NCI-H128 (cell line): ENCODE measurements at regions not wholly inside any gene's neighbourhood (a gene's known extent, or its start where the extent isn't known, plus 50 kb on each side); places are given as distances from the start of the nearest gene placed in this dataset.
A peak's percentile ranks its signal among the peaks of the same experiment; 100 is the strongest.
"Not testable (repeated sequence)": the region's sequence is repeated elsewhere in the genome, so short reads cannot be mapped to it uniquely, and the experiment has no call there.

Experiments
- DNase-seq: peaks from one replicate; lab custom pipeline; 2025; ENCODE audit not compliant: unreplicated experiment; lab: John Stamatoyannopoulos, UW

DNA sequence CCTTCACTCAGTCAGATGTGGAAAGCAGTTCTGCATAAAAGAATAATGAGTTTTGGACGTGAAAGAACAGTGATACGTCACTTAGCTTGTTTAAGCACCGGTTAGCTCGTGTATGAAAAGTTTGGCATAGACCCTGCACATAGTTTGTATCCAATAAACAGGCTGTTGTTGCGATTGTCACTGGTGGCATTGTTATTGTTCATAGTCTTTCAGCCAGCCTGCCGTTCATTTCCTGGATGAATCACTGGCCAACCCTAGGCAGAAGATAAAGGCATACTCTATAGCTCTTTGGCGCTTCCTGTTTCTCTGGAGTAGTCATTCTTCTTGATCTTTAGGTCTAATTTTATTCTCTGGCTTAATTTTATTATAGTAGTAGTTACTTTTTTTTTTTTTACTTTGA lies 57.8 kb upstream of the ANKRD30A start:
- no peak for DNase-seq

DNA sequence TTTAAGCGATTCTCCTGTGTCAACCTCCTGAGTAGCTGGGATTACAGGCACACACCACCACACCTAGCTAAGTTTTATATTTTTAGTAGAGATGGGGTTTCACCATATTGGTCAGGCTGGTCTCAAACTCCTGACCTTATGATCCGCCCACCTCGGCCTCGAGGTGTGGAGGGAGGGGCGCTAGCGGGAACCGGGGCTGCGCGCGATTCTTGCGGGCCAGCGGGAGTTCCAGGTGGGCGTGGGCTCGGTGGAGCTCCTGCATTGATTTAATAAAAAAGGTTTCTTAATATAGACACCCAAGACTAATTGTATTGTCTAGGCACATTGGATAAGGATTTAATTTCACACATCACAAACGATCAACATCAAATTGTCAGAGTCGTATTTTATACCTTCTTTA lies 63.1 kb upstream of the ANKRD30A start:
- DNase-seq, result not testable (repeated sequence)

DNA sequence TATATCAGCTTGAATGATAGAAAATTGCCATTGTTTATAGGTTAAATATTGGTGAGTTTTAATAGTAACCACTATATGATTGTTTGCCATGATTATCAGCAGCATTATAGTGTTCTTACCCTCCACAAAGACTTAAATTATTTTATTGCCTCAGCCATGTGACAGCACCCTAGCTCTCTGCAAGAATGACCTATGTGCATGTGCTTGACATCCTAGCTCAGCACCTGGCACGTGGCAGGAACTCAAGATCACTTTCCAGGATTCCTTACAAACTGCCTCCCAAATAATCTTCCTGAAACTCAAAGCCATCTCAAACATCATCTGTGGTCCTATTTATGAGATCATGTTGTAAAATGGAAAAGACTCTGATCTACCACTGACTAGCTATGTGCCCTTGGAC lies 68.1 kb upstream of the ANKRD30A start:
- no peak for DNase-seq

DNA sequence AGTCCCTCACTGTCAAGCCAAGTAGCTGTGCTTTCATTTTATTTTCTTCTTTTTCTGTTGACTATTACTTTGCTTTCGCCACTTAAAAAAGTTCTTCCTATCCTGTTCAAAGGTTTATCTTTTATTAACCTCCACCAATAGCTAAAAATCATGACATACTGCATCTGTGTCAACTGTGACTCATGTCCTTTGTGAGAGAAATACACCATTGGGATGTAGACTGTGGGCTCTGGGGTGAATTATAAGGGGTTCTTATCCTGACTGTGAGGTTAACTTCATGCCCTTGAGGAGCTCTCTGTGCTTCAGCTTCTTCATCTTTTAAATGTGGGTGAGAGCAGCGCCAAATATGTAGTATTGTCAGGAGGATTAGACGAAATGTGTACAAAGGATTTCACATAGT lies 71.9 kb upstream of the ANKRD30A start:
- DNase-seq, result no peak

DNA sequence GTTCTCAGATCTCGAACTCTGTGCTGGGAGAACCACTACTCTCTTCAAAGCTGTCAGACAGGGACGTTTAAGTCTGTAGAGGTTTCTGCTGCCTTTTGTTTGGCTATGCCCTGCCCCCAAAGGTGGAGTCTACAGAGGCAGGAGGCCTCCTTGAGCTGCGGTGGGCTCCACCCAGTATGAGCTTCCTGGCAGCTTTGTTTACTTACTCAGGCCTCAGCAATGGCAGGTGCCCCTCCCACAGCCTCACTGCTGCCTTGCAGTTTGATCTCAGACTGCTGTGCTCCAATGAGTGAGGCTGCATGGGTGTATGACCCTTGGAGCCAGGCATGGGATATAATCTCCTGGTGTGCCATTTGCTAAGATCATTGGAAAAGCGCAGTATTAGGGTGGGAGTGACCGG lies 75.4 kb upstream of the ANKRD30A start:
- not testable (repeated sequence) for DNase-seq

DNA sequence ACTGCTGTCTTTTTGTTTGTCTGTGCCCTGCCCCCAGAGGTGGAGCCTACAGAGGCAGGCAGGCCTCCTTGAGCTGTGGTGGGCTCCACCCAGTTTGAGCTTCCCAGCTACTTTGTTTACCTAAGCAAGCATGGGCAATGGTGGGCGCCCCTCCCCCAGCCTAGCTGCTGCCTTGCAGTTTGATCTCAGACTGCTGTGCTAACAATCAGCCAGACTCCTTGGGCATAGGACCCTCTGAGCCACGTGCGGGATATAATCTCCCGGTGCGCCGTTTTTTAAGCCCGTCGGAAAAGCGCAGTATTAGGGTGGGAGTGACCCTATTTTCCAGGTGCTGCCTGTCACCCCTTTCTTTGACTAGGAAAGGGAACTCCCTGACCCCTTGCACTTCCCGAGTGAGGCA lies 81.1 kb upstream of the ANKRD30A start:
- not testable (repeated sequence) for DNase-seq

DNA sequence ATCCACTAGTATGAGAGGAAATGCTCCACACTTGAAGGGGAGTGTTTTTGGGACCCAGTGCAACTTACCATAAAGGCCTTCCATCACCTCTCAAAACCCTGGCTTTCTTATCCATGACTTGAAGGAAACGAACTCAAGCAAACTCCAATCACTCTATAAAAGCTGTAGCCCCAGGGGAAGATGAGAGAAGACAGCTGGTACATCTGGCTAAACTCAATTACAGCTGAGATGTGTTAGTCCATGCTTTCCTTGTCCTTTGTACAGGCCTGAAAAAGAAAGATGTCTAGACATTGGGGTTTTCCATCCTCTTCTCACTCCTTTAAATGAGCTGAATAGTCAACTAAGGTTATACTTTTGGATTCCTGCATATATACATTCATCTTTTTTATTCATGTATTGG lies 89.5 kb upstream of the ANKRD30A start:
- no peak for DNase-seq

DNA sequence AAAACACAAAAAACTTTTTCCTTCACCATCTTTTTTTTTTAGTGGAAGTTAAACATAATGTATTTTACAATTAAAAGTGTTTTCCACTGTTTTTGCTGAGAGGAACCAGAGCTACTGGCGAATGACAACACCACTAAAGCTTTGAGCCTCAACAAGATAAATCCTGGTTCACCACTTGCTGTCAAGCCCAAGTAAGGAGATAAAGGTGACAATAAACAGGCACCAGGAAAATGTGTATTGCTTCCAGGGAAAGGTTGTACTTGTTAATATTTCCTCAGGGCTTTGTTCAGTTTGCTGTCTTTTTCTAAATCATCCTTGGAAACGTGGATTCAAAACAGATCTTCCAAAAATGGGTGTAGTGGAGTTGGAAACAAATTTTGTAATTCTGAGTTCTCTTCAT lies 109.9 kb upstream of the ANKRD30A start:
- no peak for DNase-seq

DNA sequence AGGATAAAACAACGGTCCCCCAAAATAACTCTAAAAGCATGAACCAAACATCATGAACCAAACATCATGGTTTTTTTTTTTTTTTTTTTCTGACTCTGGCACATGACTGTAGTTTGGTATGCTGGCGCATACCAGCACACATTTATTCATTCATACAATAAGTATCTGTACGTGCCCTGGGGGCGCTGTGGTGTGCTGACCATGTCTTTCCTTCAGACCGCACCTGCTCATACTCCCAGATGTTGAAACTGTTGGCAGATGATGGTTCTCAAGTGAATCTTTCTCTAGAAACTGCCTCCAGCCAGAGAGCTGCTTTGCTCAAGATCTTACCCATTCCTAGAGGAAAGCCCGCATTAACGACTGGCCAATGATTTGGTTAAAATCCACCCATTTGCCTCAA lies 114.7 kb upstream of the ANKRD30A start:
- no peak for DNase-seq

DNA sequence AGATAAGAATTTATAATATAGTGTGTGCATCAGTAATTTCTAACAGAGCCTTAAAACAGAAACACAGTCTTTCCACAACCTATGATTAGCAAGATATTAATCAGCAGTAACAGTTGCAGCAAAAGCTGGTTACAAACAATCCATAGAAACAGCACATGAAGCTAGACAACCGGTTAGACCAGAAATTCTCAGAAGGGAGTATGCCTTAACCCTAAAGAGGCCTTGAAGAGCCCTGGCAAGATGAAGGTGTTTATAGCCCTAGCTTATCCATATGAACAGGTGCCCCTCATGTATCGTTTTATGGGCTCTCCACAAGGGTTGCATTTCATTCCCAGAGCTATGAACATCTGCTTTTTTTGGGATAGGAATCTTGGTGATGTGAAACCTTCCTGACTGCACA lies 117.1 kb upstream of the ANKRD30A start:
- not testable (repeated sequence) for DNase-seq

DNA sequence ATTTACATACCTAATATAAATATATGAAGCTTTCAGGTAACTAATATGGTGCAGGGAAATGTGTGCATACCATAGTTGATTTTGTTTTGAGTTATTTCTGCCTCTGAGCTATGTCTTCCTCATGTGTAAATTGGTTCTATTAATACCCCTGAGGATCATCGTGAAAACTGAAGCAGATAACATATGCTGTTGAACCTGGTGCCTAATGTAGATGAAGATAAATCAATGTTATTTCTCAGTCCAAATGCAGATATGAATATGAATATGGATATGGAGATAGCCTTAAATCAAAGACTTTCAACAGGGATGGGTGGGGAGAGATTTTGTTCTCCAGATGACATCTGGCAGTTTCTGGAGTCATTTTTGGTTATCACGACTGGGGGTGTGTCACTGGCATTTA lies 122.3 kb upstream of the ANKRD30A start:
- no peak for DNase-seq

DNA sequence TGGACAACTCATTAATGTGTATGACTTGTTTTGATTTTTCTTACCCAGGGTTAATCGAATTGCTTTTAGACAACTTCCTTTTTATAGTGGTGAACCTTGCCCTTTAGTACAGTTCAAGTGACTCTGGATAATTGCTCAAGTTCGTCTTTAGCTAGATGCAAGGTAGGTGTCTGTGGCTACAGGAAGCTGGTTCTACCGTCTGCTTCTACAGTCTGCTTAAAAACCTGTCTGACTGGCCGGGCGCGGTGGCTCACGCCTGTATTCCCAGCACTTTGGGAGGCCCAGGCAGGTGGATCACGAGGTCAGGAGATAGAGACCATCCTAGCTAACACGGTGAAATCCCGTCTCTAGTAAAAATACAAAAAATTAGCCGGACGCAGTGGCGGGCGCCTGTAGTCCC lies 129.6 kb upstream of the ANKRD30A start:
- not testable (repeated sequence) for DNase-seq

DNA sequence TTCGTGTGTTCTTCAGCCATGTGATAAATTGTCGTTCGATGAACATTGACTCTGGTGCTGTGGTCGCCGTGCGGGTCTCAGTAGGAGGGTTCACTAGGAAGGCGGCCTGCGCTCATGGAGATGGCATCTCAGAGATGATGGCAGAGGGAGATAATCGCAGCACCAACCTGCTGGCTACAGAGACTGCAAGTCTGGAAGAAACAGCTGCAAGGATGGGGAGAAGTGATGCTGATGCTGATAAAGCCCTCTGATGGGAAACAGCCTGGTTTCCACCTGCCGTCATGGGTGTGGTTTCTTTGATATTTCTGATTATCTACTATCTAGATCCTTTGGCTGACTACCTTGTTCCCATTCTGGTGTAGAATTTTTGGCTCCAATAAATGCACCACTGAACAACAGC lies 130.5 kb upstream of the ANKRD30A start:
- DNase-seq, result no peak

DNA sequence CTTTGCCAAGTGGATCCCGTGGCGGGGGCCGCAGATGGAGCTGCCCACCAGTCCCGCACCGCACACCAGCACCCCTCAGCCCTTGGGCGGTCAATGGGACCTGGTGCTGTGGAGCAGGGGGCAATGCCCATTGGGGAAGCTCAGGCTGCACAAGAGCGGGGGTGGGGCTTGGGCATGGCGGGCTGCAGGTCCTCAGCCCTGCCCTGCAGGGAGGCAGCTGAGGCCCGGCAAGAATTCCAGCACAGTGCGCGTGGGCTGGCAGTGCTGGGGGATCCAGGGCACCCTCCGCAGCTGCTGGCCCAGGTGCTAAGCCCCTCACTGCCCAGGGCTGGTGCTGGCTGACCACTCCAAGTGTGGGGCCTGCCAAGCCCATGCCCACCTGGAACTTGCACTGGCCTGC lies 136.2 kb upstream of the ANKRD30A start:
- no peak for DNase-seq

DNA sequence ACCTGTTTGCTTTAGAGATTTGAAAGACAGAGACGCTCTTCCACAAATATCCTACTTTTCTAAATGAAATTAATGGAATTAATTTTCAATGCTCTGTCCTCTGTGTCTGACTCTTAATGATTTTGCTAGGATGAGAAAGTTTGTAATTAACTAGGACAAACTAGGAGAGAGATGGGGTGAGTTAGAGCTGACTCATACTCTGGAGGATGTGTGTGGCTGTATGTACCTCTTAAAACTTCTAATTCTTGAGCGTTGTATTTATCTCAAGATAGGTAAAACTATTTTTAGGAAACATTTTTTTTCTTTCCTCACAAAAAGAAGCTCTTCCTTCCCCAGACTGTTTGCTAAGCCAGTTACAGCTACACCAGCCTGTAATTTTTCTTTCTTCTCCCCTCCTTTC lies 178.8 kb upstream of the ANKRD30A start:
- no peak for DNase-seq

DNA sequence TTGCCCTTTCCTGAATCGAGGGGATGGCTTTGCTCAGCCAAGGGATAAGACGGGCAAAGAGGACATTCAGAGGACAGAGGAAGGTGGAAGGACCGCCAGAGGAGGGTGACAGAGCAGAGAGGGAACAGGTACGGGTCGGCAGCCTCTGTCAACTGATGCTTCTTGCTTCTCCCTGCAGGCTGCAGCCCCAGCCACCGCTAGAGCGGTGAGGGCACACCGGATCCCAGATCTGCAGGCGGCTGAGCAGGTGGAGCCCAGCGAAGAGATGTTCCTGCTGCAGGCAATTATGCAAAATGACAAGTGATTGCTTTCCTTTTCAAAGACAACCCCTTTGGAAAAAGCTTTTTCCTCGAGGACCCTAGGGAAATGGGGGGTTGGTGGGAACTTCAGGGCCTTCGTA lies 181.9 kb upstream of the ANKRD30A start:
- no peak for DNase-seq

DNA sequence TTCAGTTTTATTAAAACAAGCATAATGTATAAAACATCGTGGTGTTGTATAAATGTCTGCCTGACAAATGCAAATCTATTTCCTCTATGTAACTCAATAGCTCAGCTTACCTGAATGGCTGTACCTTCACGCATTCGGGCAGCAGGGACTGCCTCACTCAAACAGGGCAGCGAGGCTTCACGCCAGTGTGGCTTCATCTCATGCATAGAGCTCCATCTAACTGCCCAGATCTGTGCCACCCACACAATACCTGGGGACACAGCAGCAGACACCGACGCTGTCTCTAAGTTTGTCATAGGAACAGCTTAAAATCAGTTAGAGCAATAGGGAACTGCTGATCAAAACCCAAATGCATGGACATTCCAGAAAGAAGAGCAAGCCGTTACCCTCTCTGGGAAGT lies 182.8 kb upstream of the ANKRD30A start:
- DNase-seq, result no peak

DNA sequence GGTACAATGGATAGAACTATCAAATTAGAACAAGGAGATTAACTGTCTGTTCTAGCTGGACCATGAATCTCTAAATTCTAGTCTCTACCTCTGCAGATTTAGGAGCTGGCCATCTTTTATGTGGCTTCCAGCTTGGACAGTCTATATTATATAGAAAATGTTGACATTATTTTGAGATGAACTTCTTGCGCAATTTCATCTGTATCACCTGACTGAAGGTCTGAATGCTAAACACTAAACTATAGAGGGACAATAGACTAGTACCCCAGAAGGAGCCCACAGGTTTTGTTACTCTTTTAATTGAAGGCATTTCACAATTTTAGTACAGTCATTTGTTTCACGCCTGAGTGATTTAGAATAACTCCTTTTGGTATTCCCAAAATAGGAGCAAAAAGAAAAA lies 222.4 kb upstream of the ANKRD30A start:
- no peak for DNase-seq

DNA sequence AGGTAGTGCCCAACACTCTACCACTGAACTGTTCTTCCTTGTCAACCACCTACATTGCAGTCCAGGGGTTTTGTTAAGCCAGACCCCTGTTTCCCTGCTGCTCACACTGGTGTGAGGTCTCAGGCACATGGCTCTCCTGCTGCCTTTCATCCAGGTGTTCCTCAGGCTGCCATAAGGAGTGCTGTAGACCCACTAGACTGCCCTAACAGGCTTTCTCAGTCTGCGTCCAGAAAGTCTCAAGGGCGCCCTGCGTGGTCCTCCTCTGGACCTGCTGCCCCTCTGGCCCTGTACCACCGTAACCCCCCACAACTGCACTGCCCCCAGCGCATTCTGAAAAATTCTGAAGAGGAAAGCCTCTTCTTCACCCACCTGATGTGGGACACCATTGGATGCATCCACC lies 225.7 kb upstream of the ANKRD30A start:
- no peak for DNase-seq

DNA sequence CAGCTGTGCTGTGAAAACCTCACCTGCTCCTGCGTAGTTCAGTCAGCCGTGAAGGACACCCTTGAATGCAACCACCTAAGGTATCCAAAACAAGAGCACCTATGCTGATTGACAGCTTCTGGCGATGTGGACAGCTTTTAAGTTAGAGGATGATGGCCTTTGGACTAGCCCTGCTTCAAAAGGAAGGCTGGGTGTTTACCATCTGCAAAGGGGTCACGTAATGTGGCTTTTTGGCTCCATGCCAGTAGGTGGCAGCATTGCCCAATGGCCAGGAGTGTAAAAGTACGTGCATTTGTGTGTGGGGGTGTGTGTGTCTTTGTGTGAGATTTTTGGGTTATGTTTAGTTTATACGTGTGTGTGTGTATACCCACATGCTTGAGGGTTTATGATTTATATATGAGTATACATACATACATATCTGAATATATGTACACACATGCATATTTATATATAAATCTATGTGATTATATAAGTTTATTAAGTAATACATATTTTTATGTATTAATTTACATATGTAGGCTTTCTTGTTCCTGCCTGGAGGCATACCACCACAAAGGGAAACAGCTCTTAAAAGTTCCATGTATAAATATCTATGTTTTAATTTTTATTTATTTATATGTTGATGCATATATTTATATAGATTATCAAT lies 236.3 kb upstream of the ANKRD30A start:
- peak; percentile 41 for DNase-seq

DNA sequence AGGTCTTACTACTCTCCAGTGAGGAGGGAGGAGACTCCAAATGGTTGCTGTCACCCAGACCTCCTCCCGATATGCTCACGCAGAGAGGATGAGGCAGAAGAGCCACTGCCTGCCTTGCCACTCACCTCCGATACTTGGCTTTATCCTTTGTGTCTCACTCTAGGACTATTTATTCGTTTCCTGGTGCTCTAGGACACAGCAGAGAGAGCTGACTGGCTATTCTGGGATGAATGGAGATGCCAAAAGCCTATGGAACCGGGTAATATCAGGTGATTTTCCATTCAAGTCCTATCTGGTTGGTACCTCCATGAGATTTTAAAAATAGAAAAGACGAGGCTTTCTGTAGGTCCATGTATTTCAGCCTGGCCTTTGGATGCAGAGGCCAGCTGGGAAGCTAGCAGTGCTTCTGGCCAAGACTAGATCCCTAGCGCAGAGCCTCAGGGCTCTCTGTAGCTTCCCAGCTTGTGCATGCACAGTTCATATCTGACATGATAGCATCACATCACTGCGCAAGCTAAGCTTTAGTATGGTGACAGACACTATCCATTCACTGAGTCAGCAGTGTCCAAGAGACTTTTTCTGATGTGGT lies 239.0 kb upstream of the ANKRD30A start:
- DNase-seq, result no peak

DNA sequence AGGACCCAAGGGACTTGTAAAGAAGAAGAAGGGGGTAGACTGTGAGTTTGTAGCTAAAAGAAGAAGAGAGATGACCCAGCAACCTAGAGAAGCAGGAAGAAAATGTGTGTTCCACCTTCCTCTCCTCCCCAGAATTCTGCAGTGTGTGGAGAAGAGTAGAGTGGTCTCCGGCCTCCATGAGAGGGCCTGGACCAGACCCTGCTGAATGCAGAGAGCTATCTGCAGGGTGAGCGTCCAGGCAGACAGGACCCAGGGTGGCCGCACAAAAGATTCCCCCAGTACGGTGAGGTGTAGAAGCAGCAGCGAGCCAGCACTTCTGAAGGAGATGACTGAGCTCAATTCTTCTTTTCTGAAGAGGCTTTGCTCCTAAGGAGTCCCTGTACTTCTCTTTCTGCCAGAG lies 239.7 kb upstream of the ANKRD30A start:
- DNase-seq, result no peak

DNA sequence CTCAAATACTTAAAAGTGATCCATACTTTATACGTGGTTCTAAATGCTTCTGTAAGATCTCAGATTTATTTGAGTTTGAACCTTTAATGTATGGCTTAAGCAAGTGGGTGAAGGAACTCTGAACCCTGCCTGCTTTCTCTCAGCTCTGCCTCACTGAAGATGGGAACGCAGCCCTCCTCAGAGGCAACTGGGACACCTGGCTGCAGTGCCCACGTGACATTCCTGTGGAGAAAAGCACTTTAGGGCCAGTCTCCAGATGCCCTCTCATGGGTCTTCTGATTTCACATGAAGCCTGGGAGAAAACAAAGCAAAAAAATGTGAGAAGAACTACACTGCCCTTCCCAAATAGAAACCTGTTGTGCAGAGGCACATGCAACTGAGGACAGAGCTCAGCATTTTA lies 242.6 kb upstream of the ANKRD30A start:
- DNase-seq, result no peak
